Suprapubic skin (tissue), 3 donors: ENCODE measurements at regions not wholly inside any gene's neighbourhood (a gene's known extent, or its start where the extent isn't known, plus 50 kb on each side); places are given as distances from the start of the nearest gene placed in this dataset.

Source experiments
- POLR2AphosphoS5 ChIP-seq, 3 donors: sonication (generic); formaldehyde crosslinking; IDR thresholded peaks; one replicate each; pipeline ENCODE4 v1.6.1; 2017; ENCODE audit warnings: antibody characterized with exemption in 3 of 3
- TF ChIP-seq, protein P1 (sequence below), 2 donors: fragments of 200-600 bp in 1 of 2; fragments of 450-650 bp in 1 of 2; sonication (generic) in 1 of 2; IDR thresholded peaks; one replicate each; pipeline ENCODE4 v1.5.1; 2016 to 2019; ENCODE audit warnings: antibody characterized with exemption in 2 of 2, mild to moderate bottlenecking in 1 of 2, moderate library complexity in 1 of 2

DNA sequence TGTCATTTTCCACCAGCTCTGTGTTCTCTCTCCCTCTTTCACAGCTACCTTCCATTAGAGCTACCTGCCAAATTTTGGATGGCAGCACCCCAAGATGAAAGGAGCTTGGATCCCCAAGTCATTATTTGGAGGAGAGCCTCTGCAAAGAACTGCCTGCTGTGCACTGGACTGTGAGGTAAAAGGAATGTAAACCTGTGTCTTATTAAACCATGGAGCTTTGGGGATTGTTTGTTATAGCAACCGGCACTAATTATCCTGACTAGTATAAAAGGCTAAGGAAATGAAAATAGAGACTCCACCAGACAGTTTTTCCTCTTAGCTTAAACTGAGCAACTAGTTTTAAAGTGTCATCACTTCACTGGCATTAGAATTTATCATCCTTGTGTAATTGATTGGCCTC is 191.6 kb upstream of the DTNBP1 start:
- TF ChIP-seq, protein P1, sequence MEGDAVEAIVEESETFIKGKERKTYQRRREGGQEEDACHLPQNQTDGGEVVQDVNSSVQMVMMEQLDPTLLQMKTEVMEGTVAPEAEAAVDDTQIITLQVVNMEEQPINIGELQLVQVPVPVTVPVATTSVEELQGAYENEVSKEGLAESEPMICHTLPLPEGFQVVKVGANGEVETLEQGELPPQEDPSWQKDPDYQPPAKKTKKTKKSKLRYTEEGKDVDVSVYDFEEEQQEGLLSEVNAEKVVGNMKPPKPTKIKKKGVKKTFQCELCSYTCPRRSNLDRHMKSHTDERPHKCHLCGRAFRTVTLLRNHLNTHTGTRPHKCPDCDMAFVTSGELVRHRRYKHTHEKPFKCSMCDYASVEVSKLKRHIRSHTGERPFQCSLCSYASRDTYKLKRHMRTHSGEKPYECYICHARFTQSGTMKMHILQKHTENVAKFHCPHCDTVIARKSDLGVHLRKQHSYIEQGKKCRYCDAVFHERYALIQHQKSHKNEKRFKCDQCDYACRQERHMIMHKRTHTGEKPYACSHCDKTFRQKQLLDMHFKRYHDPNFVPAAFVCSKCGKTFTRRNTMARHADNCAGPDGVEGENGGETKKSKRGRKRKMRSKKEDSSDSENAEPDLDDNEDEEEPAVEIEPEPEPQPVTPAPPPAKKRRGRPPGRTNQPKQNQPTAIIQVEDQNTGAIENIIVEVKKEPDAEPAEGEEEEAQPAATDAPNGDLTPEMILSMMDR (IDR thresholded peaks at IDR 0.05) = no peak
- no peak for TF ChIP-seq POLR2AphosphoS5 (IDR thresholded peaks at IDR 0.05)
